K562 (cell line): ENCODE measurements at regions not wholly inside any gene's neighbourhood (a gene's known extent, or its start where the extent isn't known, plus 50 kb on each side); places are given as distances from the start of the nearest gene placed in this dataset.
A peak's percentile ranks its signal among the peaks of the same experiment; 100 is the strongest.

ENCODE experiments used
- BRCA1 ChIP-seq, 2 experiments: fragments of 450-650 bp in 1 of 2; sonication (generic) in 1 of 2; formaldehyde crosslinking in 1 of 2; IDR thresholded peaks; 2 replicates each; pipeline versions ENCODE4 v1.5.0 to v1.6.1; 2017 to 2020; ENCODE audit warnings: mild to moderate bottlenecking in 1 of 2, missing genetic modification reagents in 1 of 2
- CREM ChIP-seq: IDR thresholded peaks from 2 replicates; pipeline ENCODE4 v1.6.1; 2014; ENCODE audit warnings: antibody characterized with exemption, low read depth
- CTCF ChIP-seq, 3 experiments: IDR thresholded peaks in 2 of 3; conservative IDR thresholded peaks in 1 of 3; 2 replicates each; pipeline ENCODE4 v1.5.1; 2011 to 2012; ENCODE audit warnings: low read length in 3 of 3, mild to moderate bottlenecking in 3 of 3, control low read depth in 2 of 3, improper control_type of control experiment in 1 of 3, inconsistent platforms in 1 of 3, low read depth in 1 of 3, mixed read lengths in 1 of 3, moderate library complexity in 1 of 3; ENCODE audit not compliant: insufficient read depth in 2 of 3
- E2F8 ChIP-seq: fragments of 450-650 bp; IDR thresholded peaks from 2 replicates; pipeline ENCODE4 v1.7.1; 2018; ENCODE audit warnings: mild to moderate bottlenecking, low read depth; ENCODE audit not compliant: partially characterized antibody
- E4F1 ChIP-seq: fragments of 250-450 bp; sonication (Bioruptor Pico); IDR thresholded peaks from 2 replicates; pipeline ENCODE4 v1.5.0; 2021; ENCODE audit warnings: mild to moderate bottlenecking, borderline replicate concordance
- ETV5 ChIP-seq: sonication (generic); formaldehyde crosslinking; IDR thresholded peaks from 2 replicates; pipeline ENCODE4 v1.4.0; 2020; ENCODE audit warnings: low read depth, mild to moderate bottlenecking, missing genetic modification reagents
- HIVEP1 ChIP-seq: fragments of 250-450 bp; sonication (Bioruptor Pico); IDR thresholded peaks from 2 replicates; pipeline ENCODE4 v1.4.0; 2020; ENCODE audit warnings: mild to moderate bottlenecking
- HSF4 ChIP-seq: fragments of 250-450 bp; sonication (Bioruptor Pico); IDR thresholded peaks from 2 replicates; pipeline ENCODE4 v2.1.2; 2022; ENCODE audit warnings: mild to moderate bottlenecking, moderate library complexity, borderline replicate concordance
- IFI16 ChIP-seq: fragments of 250-450 bp; sonication (Bioruptor Pico); IDR thresholded peaks from 2 replicates; pipeline ENCODE4 v2.1.2; 2022; ENCODE audit warnings: mild to moderate bottlenecking, inconsistent platforms
- NCOA2 ChIP-seq, 2 experiments: fragments of 450-650 bp; IDR thresholded peaks; 2 replicates each; pipeline ENCODE4 v1.6.1; 2018; ENCODE audit warnings: mild to moderate bottlenecking in 2 of 2, moderate library complexity in 1 of 2; ENCODE audit not compliant: partially characterized antibody in 2 of 2
- NFYB ChIP-seq: IDR thresholded peaks from 2 replicates; pipeline ENCODE4 v1.6.1; 2011; ENCODE audit warnings: mild to moderate bottlenecking, moderate library complexity; ENCODE audit not compliant: insufficient read length; ENCODE audit errors: extremely low read depth
- RCOR1 ChIP-seq, 2 experiments: IDR thresholded peaks; 2 replicates each; pipeline ENCODE4 v1.6.1; 2012; ENCODE audit warnings: low read depth in 2 of 2, low read length in 2 of 2, borderline replicate concordance in 1 of 2, improper control_type of control experiment in 1 of 2
- SIRT6 ChIP-seq: IDR thresholded peaks from one replicate; pipeline ENCODE4 v1.6.1; 2012; ENCODE audit warnings: low read depth, mild to moderate bottlenecking, control low read depth, inconsistent platforms, low read length, moderate library complexity
- SMAD3 ChIP-seq: fragments of 450-650 bp; formaldehyde crosslinking; conservative IDR thresholded peaks from 2 replicates; pipeline ENCODE4 v1.4.0; 2020; ENCODE audit warnings: mild to moderate bottlenecking
- VEZF1 ChIP-seq: fragments of 200-800 bp; sonication (Bioruptor generic); IDR thresholded peaks from 2 replicates; pipeline ENCODE4 v1.6.1; 2017; ENCODE audit warnings: missing genetic modification characterization, missing compliant biosample characterization
- ZC3H8 ChIP-seq: fragments of 450-650 bp; IDR thresholded peaks from 2 replicates; pipeline ENCODE4 v1.6.1; 2017
- ZNF561 ChIP-seq: fragments of 450-650 bp; formaldehyde crosslinking; conservative IDR thresholded peaks from 2 replicates; pipeline ENCODE4 v1.4.0; 2020; ENCODE audit warnings: mild to moderate bottlenecking, moderate library complexity
- ZNF77 ChIP-seq: fragments of 250-450 bp; sonication (Bioruptor Pico); IDR thresholded peaks from 2 replicates; pipeline ENCODE4 v1.5.0; 2020

GRCh38 chr6:147043994-147044477 lies 160.2 kb upstream of the STXBP5 start (continued):
- TF ChIP-seq CTCF (IDR thresholded peaks at IDR 0.05 in 2 of 3, conservative IDR thresholded peaks at IDR 0.05 in 1 of 3; ENCODE audit: insufficient read depth in 2 of 3, low read depth in 1 of 3, low read length in 3 of 3): no peak
- no peak for TF ChIP-seq RCOR1 (IDR thresholded peaks at IDR 0.05; ENCODE audit: borderline replicate concordance in 1 of 2, low read depth in 2 of 2, low read length in 2 of 2)
- TF ChIP-seq HSF4 (CRISPR knock-in tag): no peak
- TF ChIP-seq ZNF561: peak; percentile 98
- no peak for TF ChIP-seq NFYB
- TF ChIP-seq BRCA1 (IDR thresholded peaks at IDR 0.05): no peak
- TF ChIP-seq BRCA1 (CRISPR knock-in tag; IDR thresholded peaks at IDR 0.05): no peak
- TF ChIP-seq SIRT6: no peak
- TF ChIP-seq HIVEP1 (CRISPR knock-in tag): no peak
- TF ChIP-seq VEZF1 (CRISPR knock-in tag): no peak
- no peak for TF ChIP-seq CREM
- TF ChIP-seq ZC3H8: no peak
- TF ChIP-seq SMAD3 (CRISPR knock-in tag): no peak
- TF ChIP-seq NCOA2 (IDR thresholded peaks at IDR 0.05; ENCODE audit: partially characterized antibody in 2 of 2): no peak
- TF ChIP-seq ETV5: no peak
- TF ChIP-seq E2F8: no peak
- TF ChIP-seq ZNF77 (CRISPR knock-in tag): no peak
- TF ChIP-seq IFI16 (CRISPR knock-in tag): no peak
- TF ChIP-seq E4F1 (CRISPR knock-in tag): no peak
